Transverse colon (tissue), 4 donors: ENCODE measurements at regions not wholly inside any gene's neighbourhood (a gene's known extent, or its start where the extent isn't known, plus 50 kb on each side); places are given as distances from the start of the nearest gene placed in this dataset.

Experiments
- DNase-seq: peaks from one replicate; pipeline ENCODE4 v3.0.0-alpha.2; 2019
- H3K27ac ChIP-seq, 4 donors: fragments of 200-600 bp; sonication (generic); 2 replicates each; pipeline ENCODE4 v1.5.1; 2016 to 2018; ENCODE audit warnings: inconsistent platforms in 4 of 4
- H3K27me3 ChIP-seq: fragments of 200-600 bp; sonication (generic); 2 replicates; pipeline ENCODE4 v1.5.1; 2017; ENCODE audit warnings: inconsistent platforms
- H3K36me3 ChIP-seq, 4 donors: fragments of 200-600 bp; sonication (generic); 2 replicates each; pipeline ENCODE4 v1.5.1; 2017 to 2019; ENCODE audit warnings: inconsistent platforms in 4 of 4
- H3K4me1 ChIP-seq, 4 donors: fragments of 200-600 bp; sonication (generic); 2 replicates each; pipeline ENCODE4 v1.5.1; 2017 to 2020; ENCODE audit warnings: inconsistent platforms in 4 of 4
- H3K4me3 ChIP-seq, 4 donors: fragments of 200-600 bp; sonication (generic); 1 replicate in 1 of 4; 2 replicates in 3 of 4; pipeline versions ENCODE4 v1.5.1 to v1.6.1; 2017 to 2019; ENCODE audit warnings: inconsistent platforms in 4 of 4
- H3K9me3 ChIP-seq, 2 donors: fragments of 200-600 bp; sonication (generic); 2 replicates each; pipeline ENCODE4 v1.5.1; 2017 to 2019; ENCODE audit warnings: inconsistent platforms in 2 of 2
- EP300 ChIP-seq: sonication (generic); formaldehyde crosslinking; IDR thresholded peaks from one replicate; pipeline ENCODE4 v1.6.1; 2017; ENCODE audit warnings: antibody characterized with exemption, low read depth
- POLR2A ChIP-seq: fragments of 450-650 bp; IDR thresholded peaks from one replicate; pipeline ENCODE4 v1.6.1; 2016; ENCODE audit warnings: antibody characterized with exemption, mild to moderate bottlenecking, moderate library complexity
- POLR2AphosphoS5 ChIP-seq, 3 donors: sonication (generic); formaldehyde crosslinking; IDR thresholded peaks; one replicate each; pipeline ENCODE4 v1.6.1; 2016; ENCODE audit warnings: antibody characterized with exemption in 3 of 3
- WGBS, 2 donors: methylation state at CpG; one replicate each; pipeline ENCODE4 v1.1.5; 2018; ENCODE audit warnings: low coverage in 1 of 2; 5-methylcytosine and 5-hydroxymethylcytosine counted together
- in situ Hi-C, 4 donors: fragments of 200-750 bp; cut with MboI; loops; one replicate each; pipeline versions ENCODE4 v1.15.0 to v1.15.1; 2017; ENCODE audit warnings: low sequenced_read_pairs in 3 of 4, low pct_ligation_motif_present in 1 of 4, low pct_unique_long_range_greater_than_20kb in 1 of 4
- intact Hi-C: fragments of 100-400 bp; cut with DNase I; formaldehyde crosslinking; loops from one replicate; pipeline ENCODE4 v1.15.1; 2023; ENCODE audit warnings: low total_unique reads
- TF ChIP-seq, protein P1 (sequence below), 5 experiments: fragments of 200-600 bp in 3 of 5; fragments of 450-650 bp in 2 of 5; sonication (generic) in 3 of 5; IDR thresholded peaks; 1 replicate in 2 of 5; 2 replicates in 3 of 5; pipeline ENCODE4 v1.5.1; 2016 to 2017; ENCODE audit warnings: antibody characterized with exemption in 5 of 5, inconsistent platforms in 3 of 5, mild to moderate bottlenecking in 2 of 5, moderate library complexity in 1 of 5

- no peaks in the 10 kb centered on the region for H3K4me1 ChIP-seq
- H3K4me3 ChIP-seq, result no peak overlapping the region
- intact Hi-C loops (no loop called here), in situ Hi-C loops (no loop called here)
- no peaks in the 10 kb centered on the region for H3K36me3 ChIP-seq
- DNase-seq, result no peak
- 76 to 100% methylated on average over 1 to 3 of the region's 3 CpGs for WGBS, 2 donors
- no peaks in the 10 kb centered on the region for H3K9me3 ChIP-seq
- no peak overlapping the region for H3K27ac ChIP-seq
- TF ChIP-seq, protein P1, sequence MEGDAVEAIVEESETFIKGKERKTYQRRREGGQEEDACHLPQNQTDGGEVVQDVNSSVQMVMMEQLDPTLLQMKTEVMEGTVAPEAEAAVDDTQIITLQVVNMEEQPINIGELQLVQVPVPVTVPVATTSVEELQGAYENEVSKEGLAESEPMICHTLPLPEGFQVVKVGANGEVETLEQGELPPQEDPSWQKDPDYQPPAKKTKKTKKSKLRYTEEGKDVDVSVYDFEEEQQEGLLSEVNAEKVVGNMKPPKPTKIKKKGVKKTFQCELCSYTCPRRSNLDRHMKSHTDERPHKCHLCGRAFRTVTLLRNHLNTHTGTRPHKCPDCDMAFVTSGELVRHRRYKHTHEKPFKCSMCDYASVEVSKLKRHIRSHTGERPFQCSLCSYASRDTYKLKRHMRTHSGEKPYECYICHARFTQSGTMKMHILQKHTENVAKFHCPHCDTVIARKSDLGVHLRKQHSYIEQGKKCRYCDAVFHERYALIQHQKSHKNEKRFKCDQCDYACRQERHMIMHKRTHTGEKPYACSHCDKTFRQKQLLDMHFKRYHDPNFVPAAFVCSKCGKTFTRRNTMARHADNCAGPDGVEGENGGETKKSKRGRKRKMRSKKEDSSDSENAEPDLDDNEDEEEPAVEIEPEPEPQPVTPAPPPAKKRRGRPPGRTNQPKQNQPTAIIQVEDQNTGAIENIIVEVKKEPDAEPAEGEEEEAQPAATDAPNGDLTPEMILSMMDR (IDR thresholded peaks at IDR 0.05), result no peak
- TF ChIP-seq EP300 (no peak), POLR2AphosphoS5 (IDR thresholded peaks at IDR 0.05) (no peak), POLR2A (no peak)
- H3K27me3 ChIP-seq, result no peaks in the 10 kb centered on the region
Measured at GRCh38 chr13:97848886-97849285, 104.6 kb upstream of the IPO5 start.

DNA sequence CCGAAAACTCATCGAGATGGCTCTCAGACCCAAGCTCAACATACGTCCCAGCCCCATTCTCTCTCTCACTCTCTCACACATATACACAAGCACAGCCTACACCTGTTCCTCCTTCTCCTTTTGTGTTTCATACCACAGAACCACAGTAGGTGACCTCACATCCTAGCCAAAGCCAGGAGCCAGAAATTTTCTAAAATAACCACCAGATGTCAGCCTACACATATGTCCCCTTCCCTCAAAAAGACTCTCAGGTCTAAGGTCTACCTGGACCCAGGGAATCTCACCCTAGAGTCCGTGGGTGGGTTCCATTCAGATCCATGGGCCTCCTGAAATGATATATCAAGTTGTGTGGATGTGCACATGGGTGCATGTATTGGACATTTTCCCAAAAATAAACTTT lies 104.2 kb upstream of the IPO5 start:
- Histone ChIP-seq H3K9me3 (no peaks in the 10 kb centered on the region), H3K27ac (no peak overlapping the region), H3K36me3 (no peaks in the 10 kb centered on the region), H3K27me3 (no peaks in the 10 kb centered on the region), H3K4me1 (no peaks in the 10 kb centered on the region), H3K4me3 (no peak overlapping the region)
- 70% methylated on average over 4 of the region's 4 CpGs; no CpG with 5 or more reads in 1 of the 2 donors for WGBS, 2 donors
- in situ Hi-C loops (no loop called here), intact Hi-C loops (no loop called here)
- no peak for TF ChIP-seq POLR2A
- TF ChIP-seq POLR2AphosphoS5 (IDR thresholded peaks at IDR 0.05), result no peak
- TF ChIP-seq EP300, result no peak
- TF ChIP-seq, protein P1 (IDR thresholded peaks at IDR 0.05), result no peak
- DNase-seq, result no peak

GRCh38 chr13:97851269-97851668 lies 102.2 kb upstream of the IPO5 start:
- Histone ChIP-seq H3K36me3 (no peaks in the 10 kb centered on the region), H3K27me3 (no peaks in the 10 kb centered on the region), H3K4me1 (peaks cover 0 to 5% (median 0%) of the 10 kb centered on the region in 4 donors), H3K27ac (no peak overlapping the region), H3K4me3 (no peak overlapping the region), H3K9me3 (no peaks in the 10 kb centered on the region)
- 51% methylated on average over 4 of the region's 4 CpGs; no CpG with 5 or more reads in 1 of the 2 donors for WGBS, 2 donors
- TF ChIP-seq POLR2AphosphoS5 (IDR thresholded peaks at IDR 0.05), result no peak
- TF ChIP-seq POLR2A, result no peak
- TF ChIP-seq, protein P1 (IDR thresholded peaks at IDR 0.05), result no peak
- TF ChIP-seq EP300, result no peak
- in situ Hi-C loops, result loop anchor here (10.0 to 25.0 kb wide), 6 partner anchors 286 to 836 kb away; partner anchors contain the start of gene FARP1 (in 1 of the 4)
- no peak for DNase-seq
- intact Hi-C loops, result loop anchor here (10.0 kb wide), 1 partner anchor 824 kb away; no protein-coding TSS in a partner anchor

GRCh38 chr13:97852181-97852874 lies 101.1 kb upstream of the IPO5 start:
- Histone ChIP-seq H3K27me3 (no peaks in the 10 kb centered on the region), H3K36me3 (no peaks in the 10 kb centered on the region), H3K27ac (no peak overlapping the region), H3K4me1 (peaks cover 0 to 5% (median 0%) of the 10 kb centered on the region in 4 donors), H3K9me3 (no peaks in the 10 kb centered on the region), H3K4me3 (no peak overlapping the region)
- TF ChIP-seq, protein P1 (IDR thresholded peaks at IDR 0.05), result no peak
- TF ChIP-seq POLR2AphosphoS5 (IDR thresholded peaks at IDR 0.05) (no peak), EP300 (no peak)
- no peak for DNase-seq
- in situ Hi-C loops (loop anchor here (10.0 to 25.0 kb wide), 6 partner anchors 285 to 835 kb away; partner anchors contain the start of gene FARP1 (in 1 of the 4)), intact Hi-C loops (loop anchor here (10.0 kb wide), 1 partner anchor 822 kb away; no protein-coding TSS in a partner anchor)
- 67 to 77% methylated on average over 5 of the region's 5 CpGs for WGBS, 2 donors
